ENCODE measurements at regions not wholly inside any gene's neighbourhood (a gene's known extent, or its start where the extent isn't known, plus 50 kb on each side); places are given as distances from the start of the nearest gene placed in this dataset.
"Not testable (repeated sequence)": the region's sequence is repeated elsewhere in the genome, so short reads cannot be mapped to it uniquely, and the experiment has no call there.

GRCh38 chr5:172523146-172523745, 68.9 kb upstream of the SH3PXD2B start:
- no peaks in the 10 kb centered on the region for H3K27me3 ChIP-seq (replicated peaks)
- H3K4me1 ChIP-seq (replicated peaks), result no peaks in the 10 kb centered on the region
- H3K36me3 ChIP-seq, result no peaks in the 10 kb centered on the region
- H3K27ac ChIP-seq, result no peak overlapping the region
- 0 out of 2 replicates have a peak, but pooled peaks cover 3% of the 10 kb centered on the region for H3K9me3 ChIP-seq (replicated peaks)
- no peak overlapping the region for H3K4me3 ChIP-seq
- DNase-seq (ENCODE audit: low read depth in 1 of 2, low spot score in 2 of 2), result peak in 1 of 2 experiments; percentile 33

- Histone ChIP-seq H3K27me3 (replicated peaks) (no peaks in the 10 kb centered on the region), H3K4me1 (replicated peaks) (no peaks in the 10 kb centered on the region), H3K27ac (no peak overlapping the region), H3K4me3 (no peak overlapping the region), H3K9me3 (replicated peaks) (0 out of 2 replicates have a peak, but pooled peaks cover 3% of the 10 kb centered on the region), H3K36me3 (no peaks in the 10 kb centered on the region)
- DNase-seq (ENCODE audit: low read depth in 1 of 2, low spot score in 2 of 2), result no peak
Observed at GRCh38 chr5:172521338-172521932, 67.1 kb upstream of the SH3PXD2B start.

- H3K27ac ChIP-seq, result no peak overlapping the region
- DNase-seq (ENCODE audit: low read depth in 1 of 2, low spot score in 2 of 2), result no peak
- no peaks in the 10 kb centered on the region for H3K4me1 ChIP-seq (replicated peaks)
- no peak overlapping the region for H3K4me3 ChIP-seq
- H3K9me3 ChIP-seq (replicated peaks), result peaks cover 3% of the 10 kb centered on the region; the same call in 1 of the 2 replicates
- H3K36me3 ChIP-seq, result no peaks in the 10 kb centered on the region
- H3K27me3 ChIP-seq (replicated peaks), result peaks cover 22% of the 10 kb centered on the region
Observed at GRCh38 chr5:172511952-172512351, 57.6 kb upstream of the SH3PXD2B start.

GRCh38 chr5:172509405-172509781, 55.1 kb upstream of the SH3PXD2B start:
- Histone ChIP-seq H3K9me3 (replicated peaks) (peaks cover 3% of the 10 kb centered on the region; the same call in 1 of the 2 replicates), H3K4me3 (no peak overlapping the region), H3K27me3 (replicated peaks) (peaks cover 22% of the 10 kb centered on the region), H3K4me1 (replicated peaks) (no peaks in the 10 kb centered on the region), H3K36me3 (no peaks in the 10 kb centered on the region), H3K27ac (no peak overlapping the region)
- peak in 1 of 2 experiments; percentile 41 for DNase-seq (ENCODE audit: low read depth in 1 of 2, low spot score in 2 of 2)

- Histone ChIP-seq H3K27ac (no peak overlapping the region), H3K9me3 (replicated peaks) (peaks cover 3% of the 10 kb centered on the region; the same call in 1 of the 2 replicates), H3K4me3 (no peak overlapping the region), H3K27me3 (replicated peaks) (peaks cover 22% of the 10 kb centered on the region), H3K36me3 (no peaks in the 10 kb centered on the region), H3K4me1 (replicated peaks) (no peaks in the 10 kb centered on the region)
- DNase-seq (ENCODE audit: low read depth in 1 of 2, low spot score in 2 of 2), result peak in 1 of 2 experiments; percentile 34
Observed at GRCh38 chr5:172508471-172509404, 54.4 kb upstream of the SH3PXD2B start.

- peaks cover 20% of the 10 kb centered on the region for H3K27me3 ChIP-seq (replicated peaks)
- not testable (repeated sequence) for H3K4me1 ChIP-seq (replicated peaks); H3K27ac ChIP-seq; H3K36me3 ChIP-seq; H3K9me3 ChIP-seq (replicated peaks); H3K4me3 ChIP-seq
- peak in 1 of 2 experiments; percentile 29 for DNase-seq (ENCODE audit: low read depth in 1 of 2, low spot score in 2 of 2)
Observed at GRCh38 chr5:172507485-172507884, 53.2 kb upstream of the SH3PXD2B start.

GRCh38 chr5:172506921-172507320, 52.6 kb upstream of the SH3PXD2B start:
- H3K27ac ChIP-seq, result no peak overlapping the region
- H3K36me3 ChIP-seq, result no peaks in the 10 kb centered on the region
- no peak overlapping the region for H3K4me3 ChIP-seq
- DNase-seq (ENCODE audit: low read depth in 1 of 2, low spot score in 2 of 2), result peak in 1 of 2 experiments; percentile 36
- peaks cover 3% of the 10 kb centered on the region; the same call in 1 of the 2 replicates for H3K9me3 ChIP-seq (replicated peaks)
- peaks cover 20% of the 10 kb centered on the region for H3K27me3 ChIP-seq (replicated peaks)
- no peaks in the 10 kb centered on the region for H3K4me1 ChIP-seq (replicated peaks)

- H3K27me3 ChIP-seq (replicated peaks), result peaks cover 20% of the 10 kb centered on the region
- peak in 1 of 2 experiments; percentile 30 for DNase-seq (ENCODE audit: low read depth in 1 of 2, low spot score in 2 of 2)
- H3K4me1 ChIP-seq (replicated peaks), result no peaks in the 10 kb centered on the region
- peaks cover 3% of the 10 kb centered on the region; the same call in 1 of the 2 replicates for H3K9me3 ChIP-seq (replicated peaks)
- H3K27ac ChIP-seq, result no peak overlapping the region
- no peak overlapping the region for H3K4me3 ChIP-seq
- no peaks in the 10 kb centered on the region for H3K36me3 ChIP-seq
Observed at GRCh38 chr5:172506251-172506650, 51.9 kb upstream of the SH3PXD2B start.

GRCh38 chr5:172505845-172506244, 51.5 kb upstream of the SH3PXD2B start:
- Histone ChIP-seq H3K27ac (no peak overlapping the region), H3K4me1 (replicated peaks) (no peaks in the 10 kb centered on the region), H3K9me3 (replicated peaks) (no peaks in the 10 kb centered on the region; the same call in 1 of the 2 replicates), H3K27me3 (replicated peaks) (peaks cover 17% of the 10 kb centered on the region), H3K36me3 (no peaks in the 10 kb centered on the region), H3K4me3 (no peak overlapping the region)
- peak in 1 of 2 experiments; percentile 36 for DNase-seq (ENCODE audit: low read depth in 1 of 2, low spot score in 2 of 2)

GRCh38 chr5:172505403-172505759, 51.1 kb upstream of the SH3PXD2B start:
- H3K27ac ChIP-seq, result no peak overlapping the region
- DNase-seq (ENCODE audit: low read depth in 1 of 2, low spot score in 2 of 2), result peak in 1 of 2 experiments; percentile 35
- no peaks in the 10 kb centered on the region for H3K36me3 ChIP-seq
- H3K9me3 ChIP-seq (replicated peaks), result no peaks in the 10 kb centered on the region; the same call in 1 of the 2 replicates
- H3K4me3 ChIP-seq, result no peak overlapping the region
- H3K4me1 ChIP-seq (replicated peaks), result no peaks in the 10 kb centered on the region
- H3K27me3 ChIP-seq (replicated peaks), result peaks cover 12% of the 10 kb centered on the region

GRCh38 chr5:172504701-172505402, 50.5 kb upstream of the SH3PXD2B start:
- H3K27ac ChIP-seq, result no peak overlapping the region
- H3K9me3 ChIP-seq (replicated peaks), result no peaks in the 10 kb centered on the region; the same call in 1 of the 2 replicates
- no peaks in the 10 kb centered on the region for H3K36me3 ChIP-seq
- no peak overlapping the region for H3K4me3 ChIP-seq
- no peaks in the 10 kb centered on the region for H3K4me1 ChIP-seq (replicated peaks)
- peaks cover 7% of the 10 kb centered on the region for H3K27me3 ChIP-seq (replicated peaks)
- peak in 1 of 2 experiments; percentile 36 for DNase-seq (ENCODE audit: low read depth in 1 of 2, low spot score in 2 of 2)

GRCh38 chr5:172503925-172504700, 49.8 kb upstream of the SH3PXD2B start:
- no peaks in the 10 kb centered on the region for H3K4me1 ChIP-seq (replicated peaks)
- no peak overlapping the region for H3K27ac ChIP-seq
- DNase-seq (ENCODE audit: low read depth in 1 of 2, low spot score in 2 of 2), result peak in 1 of 2 experiments; percentile 43
- H3K9me3 ChIP-seq (replicated peaks), result no peaks in the 10 kb centered on the region
- H3K4me3 ChIP-seq, result no peak overlapping the region
- no peaks in the 10 kb centered on the region for H3K36me3 ChIP-seq
- no peaks in the 10 kb centered on the region; the same call in 1 of the 2 replicates for H3K27me3 ChIP-seq (replicated peaks)
